ENCODE measurements at regions not wholly inside any gene's neighbourhood (a gene's known extent, or its start where the extent isn't known, plus 50 kb on each side); places are given as distances from the start of the nearest gene placed in this dataset.

- DNase-seq (ENCODE audit: low spot score), result no peak
- H3K36me3 Mint-ChIP-seq (ENCODE audit: low read depth), result no peaks in the 10 kb centered on the region
- H3K9me3 Mint-ChIP-seq, result no peaks in the 10 kb centered on the region
- no peak overlapping the region for H3K27ac Mint-ChIP-seq
- H3K4me3 Mint-ChIP-seq, result no peak overlapping the region
- no peaks in the 10 kb centered on the region for H3K4me1 Mint-ChIP-seq (ENCODE audit: low read depth)
- no peaks in the 10 kb centered on the region for H3K27me3 Mint-ChIP-seq (ENCODE audit: insufficient read depth)
- intact Hi-C loops (cut with micrococcal nuclease), result no loop called here
Observed at GRCh38 chr12:115433014-115433634, 749.1 kb upstream of the TBX3 start.

- no peak overlapping the region for H3K27ac Mint-ChIP-seq
- H3K4me1 Mint-ChIP-seq (ENCODE audit: low read depth), result no peaks in the 10 kb centered on the region
- H3K4me3 Mint-ChIP-seq, result no peak overlapping the region
- intact Hi-C loops (cut with micrococcal nuclease), result no loop called here
- H3K27me3 Mint-ChIP-seq (ENCODE audit: insufficient read depth), result no peaks in the 10 kb centered on the region
- H3K9me3 Mint-ChIP-seq, result no peaks in the 10 kb centered on the region
- H3K36me3 Mint-ChIP-seq (ENCODE audit: low read depth), result no peaks in the 10 kb centered on the region
- no peak for DNase-seq (ENCODE audit: low spot score)
Observed at GRCh38 chr12:115430636-115431035, 746.7 kb upstream of the TBX3 start.

GRCh38 chr12:115426732-115427131 is 742.8 kb upstream of the TBX3 start:
- H3K9me3 Mint-ChIP-seq, result no peaks in the 10 kb centered on the region
- H3K36me3 Mint-ChIP-seq (ENCODE audit: low read depth), result no peaks in the 10 kb centered on the region
- no peak overlapping the region for H3K4me3 Mint-ChIP-seq
- DNase-seq (ENCODE audit: low spot score), result no peak
- H3K4me1 Mint-ChIP-seq (ENCODE audit: low read depth), result no peaks in the 10 kb centered on the region
- H3K27me3 Mint-ChIP-seq (ENCODE audit: insufficient read depth), result no peaks in the 10 kb centered on the region
- H3K27ac Mint-ChIP-seq, result no peak overlapping the region
- intact Hi-C loops (cut with micrococcal nuclease), result no loop called here

- no peak overlapping the region for H3K27ac Mint-ChIP-seq
- no peaks in the 10 kb centered on the region for H3K9me3 Mint-ChIP-seq
- H3K4me1 Mint-ChIP-seq (ENCODE audit: low read depth), result no peaks in the 10 kb centered on the region
- intact Hi-C loops (cut with micrococcal nuclease), result no loop called here
- no peak overlapping the region for H3K4me3 Mint-ChIP-seq
- DNase-seq (ENCODE audit: low spot score), result no peak
- H3K27me3 Mint-ChIP-seq (ENCODE audit: insufficient read depth), result no peaks in the 10 kb centered on the region
- no peaks in the 10 kb centered on the region for H3K36me3 Mint-ChIP-seq (ENCODE audit: low read depth)
Observed at GRCh38 chr12:115424003-115424402, 740.0 kb upstream of the TBX3 start.

- H3K36me3 Mint-ChIP-seq (ENCODE audit: low read depth), result no peaks in the 10 kb centered on the region
- DNase-seq (ENCODE audit: low spot score), result no peak
- no peaks in the 10 kb centered on the region for H3K4me1 Mint-ChIP-seq (ENCODE audit: low read depth)
- H3K27me3 Mint-ChIP-seq (ENCODE audit: insufficient read depth), result no peaks in the 10 kb centered on the region
- no peak overlapping the region for H3K4me3 Mint-ChIP-seq
- no peaks in the 10 kb centered on the region for H3K9me3 Mint-ChIP-seq
- intact Hi-C loops (cut with micrococcal nuclease), result no loop called here
- H3K27ac Mint-ChIP-seq, result no peak overlapping the region
Observed at GRCh38 chr12:115423546-115423987, 739.6 kb upstream of the TBX3 start.

- Mint-ChIP-seq H3K4me3 (no peak overlapping the region), H3K36me3 (ENCODE audit: low read depth) (no peaks in the 10 kb centered on the region), H3K27ac (no peak overlapping the region), H3K9me3 (no peaks in the 10 kb centered on the region), H3K4me1 (ENCODE audit: low read depth) (no peaks in the 10 kb centered on the region), H3K27me3 (ENCODE audit: insufficient read depth) (no peaks in the 10 kb centered on the region)
- intact Hi-C loops (cut with micrococcal nuclease), result no loop called here
- no peak for DNase-seq (ENCODE audit: low spot score)
Observed at GRCh38 chr12:115422845-115423545, 739.0 kb upstream of the TBX3 start.

GRCh38 chr12:115421796-115422709 is 738.1 kb upstream of the TBX3 start:
- Mint-ChIP-seq H3K4me3 (no peak overlapping the region), H3K9me3 (no peaks in the 10 kb centered on the region), H3K27me3 (ENCODE audit: insufficient read depth) (no peaks in the 10 kb centered on the region), H3K36me3 (ENCODE audit: low read depth) (no peaks in the 10 kb centered on the region), H3K4me1 (ENCODE audit: low read depth) (no peaks in the 10 kb centered on the region), H3K27ac (no peak overlapping the region)
- no peak for DNase-seq (ENCODE audit: low spot score)
- intact Hi-C loops (cut with micrococcal nuclease), result no loop called here

GRCh38 chr12:115421350-115421749 is 737.4 kb upstream of the TBX3 start:
- no peak for DNase-seq (ENCODE audit: low spot score)
- intact Hi-C loops (cut with micrococcal nuclease), result no loop called here
- Mint-ChIP-seq H3K27me3 (ENCODE audit: insufficient read depth) (no peaks in the 10 kb centered on the region), H3K36me3 (ENCODE audit: low read depth) (no peaks in the 10 kb centered on the region), H3K27ac (no peak overlapping the region), H3K4me3 (no peak overlapping the region), H3K4me1 (ENCODE audit: low read depth) (no peaks in the 10 kb centered on the region), H3K9me3 (no peaks in the 10 kb centered on the region)

- H3K4me3 Mint-ChIP-seq, result no peak overlapping the region
- no peak overlapping the region for H3K27ac Mint-ChIP-seq
- peaks cover 3% of the 10 kb centered on the region for H3K9me3 Mint-ChIP-seq
- DNase-seq (ENCODE audit: low spot score), result no peak
- no peaks in the 10 kb centered on the region for H3K36me3 Mint-ChIP-seq (ENCODE audit: low read depth)
- no peaks in the 10 kb centered on the region for H3K4me1 Mint-ChIP-seq (ENCODE audit: low read depth)
- H3K27me3 Mint-ChIP-seq (ENCODE audit: insufficient read depth), result no peaks in the 10 kb centered on the region
- intact Hi-C loops (cut with micrococcal nuclease), result no loop called here
Observed at GRCh38 chr12:115419145-115419646, 735.2 kb upstream of the TBX3 start.

GRCh38 chr12:115417610-115418009 is 733.6 kb upstream of the TBX3 start:
- no peaks in the 10 kb centered on the region for H3K4me1 Mint-ChIP-seq (ENCODE audit: low read depth)
- H3K9me3 Mint-ChIP-seq, result peaks cover 3% of the 10 kb centered on the region
- no peaks in the 10 kb centered on the region for H3K36me3 Mint-ChIP-seq (ENCODE audit: low read depth)

GRCh38 chr12:115416869-115417268 is 732.9 kb upstream of the TBX3 start:
- H3K9me3 Mint-ChIP-seq, result peaks cover 3% of the 10 kb centered on the region
- intact Hi-C loops (cut with micrococcal nuclease), result no loop called here
- H3K27ac Mint-ChIP-seq, result no peak overlapping the region

More at GRCh38 chr12:115417610-115418009, 733.6 kb upstream of the TBX3 start:
- DNase-seq (ENCODE audit: low spot score), result no peak
- no peak overlapping the region for H3K27ac Mint-ChIP-seq
- intact Hi-C loops (cut with micrococcal nuclease), result no loop called here
- no peaks in the 10 kb centered on the region for H3K27me3 Mint-ChIP-seq (ENCODE audit: insufficient read depth)
- H3K4me3 Mint-ChIP-seq, result no peak overlapping the region

GRCh38 chr12:115413626-115414025 is 729.7 kb upstream of the TBX3 start:
- intact Hi-C loops (cut with micrococcal nuclease), result no loop called here
- Mint-ChIP-seq H3K4me3 (no peak overlapping the region), H3K27me3 (ENCODE audit: insufficient read depth) (no peaks in the 10 kb centered on the region), H3K27ac (no peak overlapping the region), H3K9me3 (peaks cover 3% of the 10 kb centered on the region), H3K4me1 (ENCODE audit: low read depth) (no peaks in the 10 kb centered on the region), H3K36me3 (ENCODE audit: low read depth) (no peaks in the 10 kb centered on the region)
- DNase-seq (ENCODE audit: low spot score), result no peak

More at GRCh38 chr12:115416869-115417268, 732.9 kb upstream of the TBX3 start:
- no peaks in the 10 kb centered on the region for H3K27me3 Mint-ChIP-seq (ENCODE audit: insufficient read depth)
- H3K4me1 Mint-ChIP-seq (ENCODE audit: low read depth), result no peaks in the 10 kb centered on the region
- no peaks in the 10 kb centered on the region for H3K36me3 Mint-ChIP-seq (ENCODE audit: low read depth)
- DNase-seq (ENCODE audit: low spot score), result no peak
- H3K4me3 Mint-ChIP-seq, result no peak overlapping the region

- no peaks in the 10 kb centered on the region for H3K27me3 Mint-ChIP-seq (ENCODE audit: insufficient read depth)
- H3K4me3 Mint-ChIP-seq, result no peak overlapping the region
- no peak overlapping the region for H3K27ac Mint-ChIP-seq
- H3K36me3 Mint-ChIP-seq (ENCODE audit: low read depth), result no peaks in the 10 kb centered on the region
- H3K9me3 Mint-ChIP-seq, result peaks cover 3% of the 10 kb centered on the region
- intact Hi-C loops (cut with micrococcal nuclease), result no loop called here
- H3K4me1 Mint-ChIP-seq (ENCODE audit: low read depth), result no peaks in the 10 kb centered on the region
- DNase-seq (ENCODE audit: low spot score), result no peak
Observed at GRCh38 chr12:115412831-115413230, 728.9 kb upstream of the TBX3 start.
